ENCODE measurements at regions not wholly inside any gene's neighbourhood (a gene's known extent, or its start where the extent isn't known, plus 50 kb on each side); places are given as distances from the start of the nearest gene placed in this dataset.

DNA sequence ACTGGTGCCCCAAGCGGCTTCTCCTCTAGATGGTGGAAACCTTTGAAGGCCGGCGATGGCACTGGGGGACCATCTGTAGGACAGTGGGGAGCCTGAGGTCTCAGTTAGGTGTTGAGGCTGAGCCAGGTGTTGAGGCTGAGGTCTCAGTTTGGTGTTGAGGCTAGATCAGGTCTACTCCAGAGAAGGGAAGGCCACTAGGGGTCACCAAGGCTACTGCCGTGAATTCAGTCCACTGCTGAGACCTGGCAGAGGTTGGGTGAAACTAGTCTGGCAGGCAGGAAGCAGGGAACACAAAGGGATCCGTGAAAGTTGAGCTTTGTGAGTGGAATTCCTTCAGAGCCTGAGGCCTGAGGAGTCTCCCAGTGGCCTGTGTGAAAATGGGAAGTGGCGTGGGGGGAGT, 123.8 kb upstream of the FGF3 start:
- TF ChIP-seq, protein P1, sequence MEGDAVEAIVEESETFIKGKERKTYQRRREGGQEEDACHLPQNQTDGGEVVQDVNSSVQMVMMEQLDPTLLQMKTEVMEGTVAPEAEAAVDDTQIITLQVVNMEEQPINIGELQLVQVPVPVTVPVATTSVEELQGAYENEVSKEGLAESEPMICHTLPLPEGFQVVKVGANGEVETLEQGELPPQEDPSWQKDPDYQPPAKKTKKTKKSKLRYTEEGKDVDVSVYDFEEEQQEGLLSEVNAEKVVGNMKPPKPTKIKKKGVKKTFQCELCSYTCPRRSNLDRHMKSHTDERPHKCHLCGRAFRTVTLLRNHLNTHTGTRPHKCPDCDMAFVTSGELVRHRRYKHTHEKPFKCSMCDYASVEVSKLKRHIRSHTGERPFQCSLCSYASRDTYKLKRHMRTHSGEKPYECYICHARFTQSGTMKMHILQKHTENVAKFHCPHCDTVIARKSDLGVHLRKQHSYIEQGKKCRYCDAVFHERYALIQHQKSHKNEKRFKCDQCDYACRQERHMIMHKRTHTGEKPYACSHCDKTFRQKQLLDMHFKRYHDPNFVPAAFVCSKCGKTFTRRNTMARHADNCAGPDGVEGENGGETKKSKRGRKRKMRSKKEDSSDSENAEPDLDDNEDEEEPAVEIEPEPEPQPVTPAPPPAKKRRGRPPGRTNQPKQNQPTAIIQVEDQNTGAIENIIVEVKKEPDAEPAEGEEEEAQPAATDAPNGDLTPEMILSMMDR (conservative IDR thresholded peaks at IDR 0.05 in 1 of 2, IDR thresholded peaks at IDR 0.05 in 1 of 2; ENCODE audit: low read depth in 1 of 2, low read length in 2 of 2) = no peak
- TF ChIP-seq EZH2 (IDR thresholded peaks at IDR 0.05; ENCODE audit: low read length, missing control alignments) = no peak
- no peak overlapping the region for H3K4me3 ChIP-seq (replicated peaks in 1 of 4; ENCODE audit: control extremely low read depth in 1 of 4, insufficient read depth in 1 of 4, low read depth in 3 of 4, low read length in 4 of 4)
- H3K79me2 ChIP-seq (ENCODE audit: control insufficient read depth, insufficient read depth, low read length) = no peaks in the 10 kb centered on the region
- no peak overlapping the region for H3K9ac ChIP-seq (ENCODE audit: insufficient read depth, low read length)
- no peaks in the 10 kb centered on the region for H3K9me3 ChIP-seq (ENCODE audit: control insufficient read depth, insufficient read depth, low read depth, low read length)
- H3K27me3 ChIP-seq (ENCODE audit: control insufficient read depth, insufficient read depth, low read length) = peaks cover 4% of the 10 kb centered on the region
- H3K4me2 ChIP-seq (ENCODE audit: extremely low read depth, insufficient read depth, low read length) = no peak overlapping the region
- H4K20me1 ChIP-seq (ENCODE audit: control insufficient read depth, extremely low read depth, insufficient read depth, low read length) = no peaks in the 10 kb centered on the region
- no peak overlapping the region for H2AFZ ChIP-seq (ENCODE audit: low read length)
- H3K27ac ChIP-seq (ENCODE audit: insufficient read depth, low read length) = no peak overlapping the region
- peaks cover 4% of the 10 kb centered on the region for H3K4me1 ChIP-seq (ENCODE audit: control insufficient read depth, extremely low read depth, insufficient read depth, low read length)
- H3K36me3 ChIP-seq (ENCODE audit: control insufficient read depth, insufficient read depth, low read length) = no peaks in the 10 kb centered on the region
- DNase-seq (ENCODE audit: low read depth in 2 of 2) = no peak

DNA sequence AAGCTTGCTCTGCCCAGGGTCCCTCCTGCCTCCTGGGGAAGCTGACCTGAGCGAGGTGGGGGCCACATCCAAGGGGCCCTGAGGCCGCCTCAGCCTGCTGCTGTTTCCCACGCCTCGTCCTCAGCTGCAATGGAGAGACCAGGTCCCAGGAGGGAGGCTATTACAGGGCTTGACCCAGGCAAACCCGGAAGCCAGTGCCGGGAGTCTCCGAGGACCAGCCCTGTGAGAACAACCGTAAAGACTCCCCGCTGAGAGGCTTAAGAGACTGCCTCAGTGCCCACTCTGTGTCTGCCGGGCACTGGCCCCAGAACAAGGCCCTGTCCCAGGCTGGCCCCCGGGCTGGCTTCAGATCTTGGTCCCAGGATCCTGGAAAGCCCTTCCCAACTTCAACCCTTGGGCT, 124.3 kb upstream of the FGF3 start:
- TF ChIP-seq, protein P1 (conservative IDR thresholded peaks at IDR 0.05 in 1 of 2, IDR thresholded peaks at IDR 0.05 in 1 of 2; ENCODE audit: low read depth in 1 of 2, low read length in 2 of 2) = no peak
- TF ChIP-seq EZH2 (IDR thresholded peaks at IDR 0.05; ENCODE audit: low read length, missing control alignments) = no peak
- peaks cover 5% of the 10 kb centered on the region for H3K4me1 ChIP-seq (ENCODE audit: control insufficient read depth, extremely low read depth, insufficient read depth, low read length)
- H3K9ac ChIP-seq (ENCODE audit: insufficient read depth, low read length) = no peak overlapping the region
- no peak overlapping the region for H3K4me3 ChIP-seq (replicated peaks in 1 of 4; ENCODE audit: control extremely low read depth in 1 of 4, insufficient read depth in 1 of 4, low read depth in 3 of 4, low read length in 4 of 4)
- H3K4me2 ChIP-seq (ENCODE audit: extremely low read depth, insufficient read depth, low read length) = no peak overlapping the region
- no peaks in the 10 kb centered on the region for H3K36me3 ChIP-seq (ENCODE audit: control insufficient read depth, insufficient read depth, low read length)
- DNase-seq (ENCODE audit: low read depth in 2 of 2) = no peak
- H4K20me1 ChIP-seq (ENCODE audit: control insufficient read depth, extremely low read depth, insufficient read depth, low read length) = no peaks in the 10 kb centered on the region
- H3K27ac ChIP-seq (ENCODE audit: insufficient read depth, low read length) = no peak overlapping the region
- H3K79me2 ChIP-seq (ENCODE audit: control insufficient read depth, insufficient read depth, low read length) = no peaks in the 10 kb centered on the region
- no peak overlapping the region for H2AFZ ChIP-seq (ENCODE audit: low read length)
- H3K27me3 ChIP-seq (ENCODE audit: control insufficient read depth, insufficient read depth, low read length) = peaks cover 4% of the 10 kb centered on the region
- H3K9me3 ChIP-seq (ENCODE audit: control insufficient read depth, insufficient read depth, low read depth, low read length) = no peaks in the 10 kb centered on the region

DNA sequence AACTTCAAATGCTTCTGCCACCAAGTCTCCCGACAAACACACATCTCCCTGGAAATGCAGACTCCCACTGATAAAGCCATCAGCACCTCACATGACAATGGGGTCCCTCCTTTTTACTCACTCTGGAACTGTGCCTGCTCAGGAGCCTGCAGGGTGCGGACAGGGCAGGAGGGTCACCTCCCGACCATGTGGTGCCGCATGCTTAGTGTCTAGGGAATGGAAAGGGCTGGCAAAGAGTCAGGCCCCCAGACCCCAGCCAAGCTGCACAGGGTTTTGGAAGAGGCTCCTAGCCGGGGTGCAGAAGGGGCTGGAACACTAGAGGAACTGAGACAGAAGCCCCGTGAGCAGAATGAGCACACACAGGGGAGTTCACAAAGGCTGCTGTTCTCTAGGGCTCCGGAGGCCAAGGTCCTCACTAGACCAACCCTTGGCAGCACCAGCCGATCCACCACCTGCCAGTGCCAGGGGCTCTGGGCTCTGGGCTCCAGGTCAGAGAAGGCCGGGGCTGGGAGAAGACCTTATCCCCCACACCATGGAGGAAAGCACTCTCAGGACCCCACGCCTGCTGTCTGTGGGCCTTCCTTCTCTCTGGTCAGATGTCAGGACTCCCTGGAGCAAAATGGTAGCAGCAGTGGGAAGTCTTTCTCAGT, 125.1 kb upstream of the FGF3 start:
- Histone ChIP-seq H3K4me3 (replicated peaks in 1 of 4; ENCODE audit: control extremely low read depth in 1 of 4, insufficient read depth in 1 of 4, low read depth in 3 of 4, low read length in 4 of 4) (no peak overlapping the region), H3K27ac (ENCODE audit: insufficient read depth, low read length) (no peak overlapping the region), H3K79me2 (ENCODE audit: control insufficient read depth, insufficient read depth, low read length) (no peaks in the 10 kb centered on the region), H3K4me1 (ENCODE audit: control insufficient read depth, extremely low read depth, insufficient read depth, low read length) (peaks cover 8% of the 10 kb centered on the region), H3K9ac (ENCODE audit: insufficient read depth, low read length) (no peak overlapping the region), H3K9me3 (ENCODE audit: control insufficient read depth, insufficient read depth, low read depth, low read length) (no peaks in the 10 kb centered on the region), H3K4me2 (ENCODE audit: extremely low read depth, insufficient read depth, low read length) (no peak overlapping the region), H2AFZ (ENCODE audit: low read length) (no peak overlapping the region), H3K36me3 (ENCODE audit: control insufficient read depth, insufficient read depth, low read length) (no peaks in the 10 kb centered on the region), H3K27me3 (ENCODE audit: control insufficient read depth, insufficient read depth, low read length) (peaks cover 4% of the 10 kb centered on the region), H4K20me1 (ENCODE audit: control insufficient read depth, extremely low read depth, insufficient read depth, low read length) (no peaks in the 10 kb centered on the region)
- DNase-seq (ENCODE audit: low read depth in 2 of 2) = no peak
- no peak for TF ChIP-seq EZH2 (IDR thresholded peaks at IDR 0.05; ENCODE audit: low read length, missing control alignments)
- TF ChIP-seq, protein P1 (conservative IDR thresholded peaks at IDR 0.05 in 1 of 2, IDR thresholded peaks at IDR 0.05 in 1 of 2; ENCODE audit: low read depth in 1 of 2, low read length in 2 of 2) = no peak

Data from fibroblast of lung (primary cell).